Dendritic cell treated with granulocyte-macrophage colony-stimulating factor and Interleukin-4, amounts not matched to agents 40 ng/mL and 50 ng/mL, for 4 days (primary cell): ENCODE measurements at regions not wholly inside any gene's neighbourhood (a gene's known extent, or its start where the extent isn't known, plus 50 kb on each side); places are given as distances from the start of the nearest gene placed in this dataset.

Experiments
- H3K27ac Mint-ChIP-seq: one replicate; pipeline ENCODE4 v1.8.0; 2022; ENCODE audit warnings: mild to moderate bottlenecking, mixed read lengths
- H3K27me3 Mint-ChIP-seq: one replicate; pipeline ENCODE4 v1.8.0; 2022; ENCODE audit warnings: mild to moderate bottlenecking, mixed read lengths
- H3K36me3 Mint-ChIP-seq: one replicate; pipeline ENCODE4 v1.8.0; 2022; ENCODE audit warnings: low read depth, mixed read lengths
- H3K4me1 Mint-ChIP-seq: one replicate; pipeline ENCODE4 v1.8.0; 2022; ENCODE audit warnings: low read depth, mixed read lengths
- H3K4me3 Mint-ChIP-seq: one replicate; pipeline ENCODE4 v1.8.0; 2022; ENCODE audit warnings: mild to moderate bottlenecking, moderate library complexity, mixed read lengths
- H3K9me3 Mint-ChIP-seq: one replicate; pipeline ENCODE4 v1.8.0; 2022; ENCODE audit warnings: mixed read lengths
- intact Hi-C: fragments of 100-400 bp; cut with micrococcal nuclease; formaldehyde crosslinking; loops from one replicate; pipeline ENCODE4 v1.15.0; 2022

DNA sequence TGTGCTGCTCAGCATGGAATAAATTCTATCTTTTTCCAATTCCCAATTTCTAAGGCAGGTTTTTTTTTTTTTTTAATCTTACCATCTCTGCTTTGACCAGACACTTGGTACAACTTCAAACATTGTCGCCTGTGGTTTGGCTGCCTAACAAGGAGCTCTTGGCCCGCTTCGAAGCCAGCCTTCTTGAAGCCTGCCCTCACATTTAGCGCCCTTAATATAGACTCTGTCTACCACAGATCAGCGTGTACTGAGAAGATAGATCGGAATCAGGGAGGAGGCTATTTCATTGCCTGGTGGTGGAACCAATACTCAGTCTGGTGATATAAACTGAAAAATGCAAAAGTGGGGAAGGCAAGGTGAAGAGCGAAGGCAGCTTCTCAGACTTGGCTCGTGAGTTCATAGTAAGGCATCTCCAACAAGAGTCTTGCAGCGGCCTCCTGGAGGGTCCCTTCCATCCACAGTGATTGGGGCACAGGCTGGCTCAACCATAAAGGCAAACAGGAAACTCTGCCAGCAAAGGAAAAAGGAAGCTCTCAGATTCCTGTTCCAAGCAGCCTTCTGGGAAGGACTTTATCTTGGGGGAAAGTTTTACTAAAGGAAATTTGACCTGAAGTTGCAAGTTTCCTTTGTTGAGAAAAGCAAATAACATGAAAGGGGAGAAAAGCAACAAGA is 103.2 kb upstream of the BCL2L14 start:
- intact Hi-C loops = no loop called here
- H3K4me1 Mint-ChIP-seq = peaks cover 40% of the 10 kb centered on the region
- no peaks in the 10 kb centered on the region for H3K9me3 Mint-ChIP-seq
- no peak overlapping the region for H3K4me3 Mint-ChIP-seq
- no peaks in the 10 kb centered on the region for H3K36me3 Mint-ChIP-seq
- no peaks in the 10 kb centered on the region for H3K27me3 Mint-ChIP-seq
- peak overlapping the region; percentile 16 for H3K27ac Mint-ChIP-seq

- Mint-ChIP-seq H3K27me3 (no peaks in the 10 kb centered on the region), H3K27ac (no peak overlapping the region), H3K4me3 (no peak overlapping the region), H3K4me1 (peaks cover 35% of the 10 kb centered on the region), H3K36me3 (no peaks in the 10 kb centered on the region), H3K9me3 (no peaks in the 10 kb centered on the region)
- intact Hi-C loops = no loop called here
Observed at GRCh38 chr12:11968048-11968383, 102.7 kb upstream of the BCL2L14 start.

DNA sequence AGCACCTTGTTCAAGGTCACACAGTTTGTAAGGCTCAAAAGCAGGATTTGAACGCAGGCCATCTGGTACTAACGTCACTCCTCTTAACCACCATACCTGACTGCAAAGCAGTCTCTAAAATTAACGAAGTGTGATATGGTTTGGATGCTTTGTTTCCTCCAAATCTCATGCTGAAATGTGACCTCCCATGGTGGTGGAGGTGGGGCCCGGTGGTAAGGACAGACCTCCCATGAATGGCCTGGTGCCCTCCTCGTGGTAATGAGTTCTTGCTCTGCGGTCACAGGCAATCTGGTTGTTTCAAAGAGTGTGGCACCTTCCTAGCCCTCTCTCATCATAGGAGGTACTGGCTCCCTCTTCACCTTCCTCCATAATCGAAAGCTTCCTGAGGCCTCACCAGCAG is 102.2 kb upstream of the BCL2L14 start:
- Mint-ChIP-seq H3K27ac (no peak overlapping the region), H3K4me1 (peaks cover 30% of the 10 kb centered on the region), H3K27me3 (no peaks in the 10 kb centered on the region), H3K4me3 (no peak overlapping the region), H3K9me3 (no peaks in the 10 kb centered on the region), H3K36me3 (no peaks in the 10 kb centered on the region)
- intact Hi-C loops = no loop called here

DNA sequence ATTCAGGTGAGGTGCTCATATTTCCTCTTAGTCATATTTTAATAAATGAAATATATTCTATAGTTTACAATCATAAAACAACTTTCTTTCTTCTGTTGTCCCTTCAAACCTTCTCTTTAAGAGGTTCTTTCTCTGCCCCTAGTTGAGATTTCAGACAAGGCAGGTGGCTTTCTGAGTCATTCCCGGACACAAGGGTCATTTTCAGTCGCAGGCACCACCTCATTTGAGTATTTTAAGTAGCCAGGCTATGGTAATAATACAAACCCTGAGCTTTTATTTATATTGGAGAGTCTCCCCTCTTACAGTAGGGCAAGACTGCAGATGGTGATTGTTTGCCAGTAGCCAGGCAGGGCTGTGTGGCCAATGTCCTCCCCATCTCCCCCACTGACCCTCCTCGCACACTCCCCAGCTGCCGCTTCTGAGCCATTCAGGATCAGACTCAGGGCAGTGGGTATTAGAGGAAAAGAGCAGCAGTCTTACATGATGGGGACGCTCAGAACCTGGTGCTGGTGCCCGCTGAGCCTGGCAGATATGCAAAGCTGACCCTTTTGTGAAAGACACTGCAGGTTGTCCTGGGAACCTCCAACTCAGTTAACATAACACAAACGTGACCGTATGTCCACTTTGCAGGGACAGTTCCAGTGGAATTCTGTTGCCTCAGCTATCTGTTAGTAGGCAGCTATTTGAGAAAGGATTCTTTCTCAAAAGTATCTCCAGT is 101.1 kb upstream of the BCL2L14 start:
- Mint-ChIP-seq H3K4me1 (peaks cover 22% of the 10 kb centered on the region), H3K4me3 (no peak overlapping the region), H3K9me3 (no peaks in the 10 kb centered on the region), H3K27ac (no peak overlapping the region), H3K36me3 (no peaks in the 10 kb centered on the region), H3K27me3 (peaks cover 2% of the 10 kb centered on the region)
- intact Hi-C loops = no loop called here

- H3K4me1 Mint-ChIP-seq = peaks cover 22% of the 10 kb centered on the region
- H3K9me3 Mint-ChIP-seq = no peaks in the 10 kb centered on the region
- H3K27me3 Mint-ChIP-seq = peaks cover 2% of the 10 kb centered on the region
- no peak overlapping the region for H3K27ac Mint-ChIP-seq
- H3K36me3 Mint-ChIP-seq = no peaks in the 10 kb centered on the region
- intact Hi-C loops = no loop called here
- no peak overlapping the region for H3K4me3 Mint-ChIP-seq
Observed at GRCh38 chr12:11970155-11970520, 100.6 kb upstream of the BCL2L14 start.

DNA sequence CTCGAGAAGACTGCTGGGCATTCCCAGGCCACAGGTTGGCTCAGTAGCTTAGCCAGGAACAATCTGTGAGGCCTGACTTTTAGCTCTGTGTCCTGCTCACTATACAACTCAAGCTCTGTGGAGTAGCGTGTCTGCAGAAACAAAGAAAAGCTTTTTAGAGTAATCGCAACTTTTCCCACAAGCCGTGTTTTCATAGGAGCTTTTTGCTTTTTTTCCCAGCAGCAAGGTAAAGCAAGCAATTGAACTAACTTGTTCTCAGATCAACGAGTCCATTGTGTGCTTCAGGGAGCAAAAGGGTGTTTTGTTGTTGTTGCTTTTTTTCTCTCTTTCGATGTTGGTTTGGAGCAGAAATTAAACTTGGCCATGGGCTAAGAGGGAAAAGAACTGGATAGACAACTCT is 97.3 kb upstream of the BCL2L14 start:
- Mint-ChIP-seq H3K4me3 (no peak overlapping the region), H3K4me1 (peaks cover 4% of the 10 kb centered on the region), H3K9me3 (no peaks in the 10 kb centered on the region), H3K27me3 (peaks cover 2% of the 10 kb centered on the region), H3K36me3 (no peaks in the 10 kb centered on the region), H3K27ac (no peak overlapping the region)
- intact Hi-C loops = no loop called here

GRCh38 chr12:11976005-11976404 is 94.7 kb upstream of the BCL2L14 start:
- intact Hi-C loops = no loop called here

GRCh38 chr12:11978726-11979384 is 91.9 kb upstream of the BCL2L14 start:
- peaks cover 3% of the 10 kb centered on the region for H3K27me3 Mint-ChIP-seq
- H3K9me3 Mint-ChIP-seq = no peaks in the 10 kb centered on the region
- intact Hi-C loops = no loop called here
- H3K4me3 Mint-ChIP-seq = no peak overlapping the region
- peaks cover 39% of the 10 kb centered on the region for H3K4me1 Mint-ChIP-seq
- no peak overlapping the region for H3K27ac Mint-ChIP-seq
- no peaks in the 10 kb centered on the region for H3K36me3 Mint-ChIP-seq

More at GRCh38 chr12:11976005-11976404, 94.7 kb upstream of the BCL2L14 start:
- H3K9me3 Mint-ChIP-seq = no peaks in the 10 kb centered on the region
- peaks cover 2% of the 10 kb centered on the region for H3K27me3 Mint-ChIP-seq
- peaks cover 20% of the 10 kb centered on the region for H3K4me1 Mint-ChIP-seq
- H3K36me3 Mint-ChIP-seq = no peaks in the 10 kb centered on the region
- no peak overlapping the region for H3K4me3 Mint-ChIP-seq
- no peak overlapping the region for H3K27ac Mint-ChIP-seq

GRCh38 chr12:11980115-11980514 is 90.6 kb upstream of the BCL2L14 start:
- Mint-ChIP-seq H3K4me1 (peaks cover 39% of the 10 kb centered on the region), H3K9me3 (no peaks in the 10 kb centered on the region), H3K27me3 (peaks cover 3% of the 10 kb centered on the region), H3K36me3 (no peaks in the 10 kb centered on the region), H3K27ac (no peak overlapping the region), H3K4me3 (no peak overlapping the region)
- intact Hi-C loops = no loop called here

DNA sequence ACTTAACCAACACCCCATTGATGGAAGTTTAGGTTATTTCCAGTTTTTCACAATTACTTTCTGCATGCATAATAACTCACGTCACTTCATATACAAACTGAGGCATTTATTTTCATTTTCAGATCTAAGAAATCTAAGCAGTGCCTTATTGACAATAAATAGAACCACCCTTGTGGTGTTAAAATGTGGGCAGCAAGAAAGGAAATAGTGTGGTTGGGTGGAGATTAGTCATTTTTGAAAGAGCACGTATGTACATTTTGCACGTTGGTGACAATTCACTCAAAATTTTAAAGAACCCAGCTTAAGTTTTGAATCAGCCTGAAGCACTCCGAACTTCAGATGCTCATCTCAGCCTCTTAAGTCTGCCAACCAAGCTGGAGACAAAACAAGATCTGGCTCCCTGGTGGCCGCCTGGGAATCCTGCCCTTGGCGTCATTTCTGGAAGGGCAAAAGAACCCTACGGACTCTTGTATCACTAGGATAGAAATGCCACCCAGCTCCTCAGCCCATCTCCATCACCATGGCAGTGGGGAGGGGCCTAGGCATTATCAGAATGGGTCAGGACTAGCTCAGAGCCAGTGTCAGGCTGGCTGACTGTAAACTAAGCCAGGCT is 89.5 kb upstream of the BCL2L14 start:
- intact Hi-C loops = no loop called here
- Mint-ChIP-seq H3K36me3 (no peaks in the 10 kb centered on the region), H3K4me3 (no peak overlapping the region), H3K9me3 (no peaks in the 10 kb centered on the region), H3K27me3 (peaks cover 3% of the 10 kb centered on the region), H3K4me1 (peaks cover 39% of the 10 kb centered on the region), H3K27ac (peak overlapping the region; percentile 56)

- intact Hi-C loops = no loop called here
Observed at GRCh38 chr12:11984417-11984816, 86.3 kb upstream of the BCL2L14 start.

DNA sequence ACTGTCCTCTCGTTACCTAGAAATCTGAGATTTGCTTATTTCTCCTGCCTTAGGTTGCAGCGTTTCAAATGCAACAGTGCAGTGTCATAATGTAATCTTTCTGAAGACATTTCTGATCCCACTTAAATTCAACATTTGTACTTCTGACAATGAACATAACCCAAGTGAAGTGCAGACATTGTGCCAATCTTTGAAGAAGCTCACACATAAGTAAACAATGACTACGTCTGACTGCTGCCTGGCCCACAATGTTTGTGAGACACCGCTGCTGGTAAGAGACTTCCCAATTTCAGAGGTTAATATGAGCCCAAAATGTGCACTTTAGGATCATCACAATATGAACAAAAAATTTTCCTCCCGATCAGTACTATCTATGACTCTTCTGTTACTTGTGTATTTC is 84.6 kb upstream of the BCL2L14 start:
- Mint-ChIP-seq H3K9me3 (no peaks in the 10 kb centered on the region), H3K4me3 (no peak overlapping the region), H3K27ac (no peak overlapping the region), H3K36me3 (no peaks in the 10 kb centered on the region), H3K4me1 (peaks cover 18% of the 10 kb centered on the region), H3K27me3 (peaks cover 3% of the 10 kb centered on the region)
- intact Hi-C loops = no loop called here

More at GRCh38 chr12:11984417-11984816, 86.3 kb upstream of the BCL2L14 start:
- H3K27ac Mint-ChIP-seq = no peak overlapping the region
- peaks cover 34% of the 10 kb centered on the region for H3K4me1 Mint-ChIP-seq
- no peaks in the 10 kb centered on the region for H3K9me3 Mint-ChIP-seq
- no peaks in the 10 kb centered on the region for H3K36me3 Mint-ChIP-seq
- H3K4me3 Mint-ChIP-seq = no peak overlapping the region
- peaks cover 3% of the 10 kb centered on the region for H3K27me3 Mint-ChIP-seq

DNA sequence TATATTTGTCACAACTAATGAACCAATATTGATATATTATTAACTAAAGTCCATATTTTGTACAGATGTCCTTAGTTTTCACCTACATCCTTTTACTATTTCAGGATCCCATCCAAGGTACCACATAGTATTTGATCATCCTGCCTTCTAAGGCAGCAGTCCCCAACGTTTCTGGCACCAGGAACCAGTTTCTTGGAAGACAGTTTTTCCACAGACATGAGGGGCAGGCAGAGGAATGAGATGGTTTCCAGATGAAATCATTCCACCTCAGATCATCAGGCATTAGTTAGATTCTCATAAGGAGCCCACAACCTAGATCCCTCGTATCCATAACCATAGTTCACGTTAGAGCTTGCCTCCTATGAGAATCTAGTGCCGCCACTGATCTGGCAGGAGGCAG is 82.8 kb upstream of the BCL2L14 start:
- Mint-ChIP-seq H3K27ac (no peak overlapping the region), H3K36me3 (no peaks in the 10 kb centered on the region), H3K4me3 (no peak overlapping the region), H3K9me3 (peaks cover 6% of the 10 kb centered on the region), H3K4me1 (peaks cover 17% of the 10 kb centered on the region), H3K27me3 (no peaks in the 10 kb centered on the region)
- intact Hi-C loops = no loop called here

DNA sequence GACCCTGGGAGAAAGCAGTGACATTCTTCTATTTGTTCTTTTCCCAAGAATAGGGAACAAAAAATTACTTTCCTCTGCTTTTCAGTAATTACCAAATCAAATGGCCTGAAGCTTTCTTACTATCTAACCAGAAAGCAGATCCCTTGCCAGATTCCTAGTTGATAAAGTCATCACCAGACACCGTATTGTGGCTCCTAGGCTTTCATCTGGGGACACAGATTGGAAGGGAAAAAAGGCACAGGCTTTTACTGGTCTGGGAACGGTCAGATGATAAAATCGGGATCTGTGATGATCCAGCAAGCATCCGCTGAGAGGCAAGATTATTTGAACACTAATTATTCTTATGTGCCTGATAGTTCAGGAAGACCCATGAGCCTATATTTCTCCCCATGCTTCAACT is 79.1 kb upstream of the BCL2L14 start:
- intact Hi-C loops = no loop called here
- Mint-ChIP-seq H3K4me3 (no peak overlapping the region), H3K27me3 (no peaks in the 10 kb centered on the region), H3K4me1 (peaks cover 11% of the 10 kb centered on the region), H3K9me3 (peaks cover 6% of the 10 kb centered on the region), H3K36me3 (no peaks in the 10 kb centered on the region), H3K27ac (no peak overlapping the region)
